GM12875 (cell line): ENCODE measurements at regions not wholly inside any gene's neighbourhood (a gene's known extent, or its start where the extent isn't known, plus 50 kb on each side); places are given as distances from the start of the nearest gene placed in this dataset.

Experiments used
- H3K4me3 ChIP-seq: one replicate; pipeline ENCODE4 v1.5.1; 2011; ENCODE audit warnings: low read depth, low read length, control low read depth
- CTCF ChIP-seq: IDR thresholded peaks from 2 replicates; pipeline ENCODE4 v1.5.1; 2011; ENCODE audit warnings: low read depth, mild to moderate bottlenecking, control low read depth, inconsistent platforms, low read length, moderate library complexity, borderline replicate concordance; ENCODE audit not compliant: insufficient read depth

DNA sequence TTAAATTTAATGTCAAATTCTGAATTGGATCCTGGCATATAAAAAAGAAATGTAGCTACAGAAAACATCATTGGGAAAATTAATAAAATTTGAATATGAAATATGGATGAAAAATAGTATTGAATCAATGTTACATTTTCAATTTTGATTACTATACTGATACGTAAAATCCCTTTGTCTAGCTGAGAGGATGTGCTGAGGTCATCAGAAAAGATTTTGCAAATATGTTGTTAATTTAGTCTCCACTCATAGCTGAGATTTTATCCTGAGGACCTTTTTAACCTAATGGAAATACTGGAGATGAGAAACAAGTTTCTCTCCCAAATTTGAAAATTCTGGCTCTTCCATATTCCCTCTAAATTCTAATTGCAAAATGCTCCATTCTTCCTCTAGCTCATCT, 84.4 kb upstream of the ADAMTS16 start:
- no peak for TF ChIP-seq CTCF

DNA sequence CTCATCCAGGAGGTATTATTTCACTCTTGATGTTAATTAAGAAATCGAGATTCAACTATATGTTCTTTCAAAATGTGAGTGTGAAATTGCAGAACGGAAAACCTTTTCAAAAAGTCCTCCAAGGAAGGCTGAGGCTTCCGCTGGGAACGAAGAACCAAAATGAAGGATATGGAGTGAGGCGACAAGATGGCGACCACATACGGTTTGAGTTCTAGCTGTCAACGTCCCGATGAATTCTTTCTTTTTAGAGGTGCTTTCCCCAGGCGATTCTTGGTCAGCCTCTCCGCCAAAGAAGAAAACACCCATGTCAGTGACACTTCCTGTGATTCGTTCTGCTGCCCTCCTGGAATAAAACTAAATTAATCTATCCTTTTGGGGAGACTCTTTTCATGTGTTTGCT, 78.3 kb upstream of the ADAMTS16 start:
- H3K4me3 ChIP-seq = no peak overlapping the region
- no peak for TF ChIP-seq CTCF

More for the DNA sequence above, 84.4 kb upstream of the ADAMTS16 start:
- no peak overlapping the region for H3K4me3 ChIP-seq

DNA sequence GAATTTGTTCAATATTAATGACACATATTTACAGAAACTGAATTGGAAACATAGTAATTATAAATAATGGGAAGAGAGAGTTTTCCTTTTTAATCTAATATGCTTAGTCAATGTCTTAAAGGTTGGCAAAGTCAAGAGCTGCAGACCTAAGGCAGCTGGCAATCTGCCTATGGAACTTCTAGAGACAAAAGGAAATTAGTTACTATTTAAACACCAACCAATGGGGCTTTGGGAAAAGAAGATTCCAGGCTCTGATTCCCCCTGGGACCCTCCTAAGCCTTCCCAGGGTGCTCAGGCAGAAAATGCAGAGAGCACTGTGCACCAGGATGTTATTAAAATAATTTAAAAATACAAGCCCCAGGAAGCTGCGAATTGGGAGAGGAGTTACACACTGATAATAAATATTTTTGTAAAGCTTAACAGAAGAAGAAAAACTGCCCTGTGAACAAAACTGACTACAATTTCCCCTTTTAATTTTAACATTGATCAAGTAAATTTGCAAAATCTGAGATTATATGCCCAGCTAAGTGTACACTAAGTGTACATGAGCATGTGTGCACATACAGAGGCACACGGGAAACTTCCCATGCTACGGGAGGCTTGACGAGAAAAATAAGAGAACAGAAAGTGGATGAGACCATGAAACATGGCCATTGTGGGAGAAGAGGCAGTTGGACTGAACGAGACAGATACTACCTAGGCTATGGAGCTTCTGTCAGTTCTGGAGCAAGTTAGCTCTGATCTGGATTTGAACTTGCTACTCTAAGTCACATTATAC, 77.4 kb upstream of the ADAMTS16 start:
- TF ChIP-seq CTCF = no peak
- H3K4me3 ChIP-seq = no peak overlapping the region

DNA sequence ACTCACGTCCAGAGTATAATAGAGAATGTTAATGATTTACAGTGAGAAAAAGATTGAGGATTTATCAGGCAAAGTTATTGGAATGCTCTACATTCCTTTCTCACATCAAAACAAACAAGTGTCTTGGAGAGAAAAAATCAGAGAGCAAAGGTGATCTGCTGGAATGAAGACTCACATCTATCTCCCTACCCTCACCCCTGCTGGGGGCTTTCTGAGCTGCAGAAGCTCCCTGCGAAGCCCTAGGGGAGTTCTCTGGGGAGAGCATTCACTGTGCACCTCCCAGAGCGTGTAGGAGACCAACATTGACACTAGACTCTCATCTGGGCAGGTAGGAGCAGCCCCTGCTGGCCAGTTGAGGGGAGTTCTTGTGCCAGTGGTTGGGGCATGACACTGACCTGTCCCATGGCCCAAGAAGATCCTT, 76.6 kb upstream of the ADAMTS16 start:
- TF ChIP-seq CTCF = peak; percentile 58
- no peak overlapping the region for H3K4me3 ChIP-seq

GRCh38 chr5:5065472-5065871, 74.7 kb upstream of the ADAMTS16 start:
- H3K4me3 ChIP-seq = no peak overlapping the region
- TF ChIP-seq CTCF = no peak

DNA sequence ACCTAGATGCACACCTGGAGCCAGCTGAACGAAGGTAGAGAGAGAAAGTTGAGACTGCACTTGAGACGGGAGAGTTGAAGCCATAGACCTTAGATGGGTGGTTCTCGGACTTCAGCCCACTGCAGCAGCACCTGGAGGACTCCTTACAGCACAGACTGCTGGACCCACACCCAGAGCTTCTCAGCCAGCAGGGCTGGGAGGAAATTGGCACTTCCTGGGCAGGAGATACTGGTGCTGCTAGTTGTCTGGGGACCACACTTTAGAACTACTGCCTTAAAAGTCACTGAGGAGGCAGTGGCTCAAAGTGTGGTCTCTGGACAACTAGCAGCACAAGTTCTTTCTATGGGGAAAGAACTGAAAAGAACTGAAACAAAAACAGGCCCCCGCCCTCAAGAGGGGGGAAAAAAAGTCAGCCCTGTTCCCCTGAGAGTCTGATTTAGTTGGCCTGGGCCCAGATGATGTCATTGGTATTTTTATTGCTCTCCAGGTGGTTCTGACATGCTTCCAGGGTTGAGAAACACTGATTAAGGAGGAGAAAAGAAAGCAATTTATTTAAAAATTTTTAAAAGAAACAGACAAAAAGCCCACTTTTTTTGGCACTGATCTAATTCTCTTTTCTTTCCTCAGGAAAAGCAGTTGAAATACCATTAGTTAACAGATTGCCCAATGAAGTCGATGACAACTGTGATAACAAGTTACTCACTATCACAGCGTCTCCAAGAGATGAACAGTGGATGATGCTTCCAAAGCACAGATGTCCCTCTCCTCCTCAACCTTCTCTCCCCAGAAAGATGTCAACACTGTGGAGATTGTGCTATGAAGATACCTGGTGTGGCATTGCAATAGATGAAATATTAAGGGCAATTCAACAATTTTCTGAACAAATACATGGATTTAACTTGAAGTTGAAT, 73.6 kb upstream of the ADAMTS16 start:
- H3K4me3 ChIP-seq = no peak overlapping the region
- TF ChIP-seq CTCF = no peak
